WTC11 (cell line): ENCODE measurements at regions not wholly inside any gene's neighbourhood (a gene's known extent, or its start where the extent isn't known, plus 50 kb on each side); places are given as distances from the start of the nearest gene placed in this dataset.

ENCODE experiments used
- ATAC-seq: fragments of 200-7000 bp; cut with Tn5 transposase; 2 replicates; pipeline ENCODE4 v1.10.0; 2021; ENCODE audit warnings: mild to moderate bottlenecking, moderate library complexity
- CTCF ChIA-PET: fragments of 300-600 bp; sonication (Branson Sonifier 250); formaldehyde crosslinking; loops from one replicate; lab custom pipeline; 2021; ENCODE audit warnings: antibody characterized with exemption; lab: Charles Lee
- POLR2A ChIA-PET: fragments of 350-600 bp; sonication (Branson Sonifier 250); formaldehyde crosslinking; loops from one replicate; lab custom pipeline; 2021; ENCODE audit warnings: antibody characterized with exemption; lab: Charles Lee
- DNase-seq: peaks from one replicate; pipeline ENCODE4 v3.0.0; 2021; ENCODE audit warnings: low spot score
- H3K27ac Mint-ChIP-seq: 2 replicates; pipeline ENCODE4 v1.8.0; 2021; ENCODE audit warnings: mixed read lengths
- H3K27me3 Mint-ChIP-seq: 2 replicates; pipeline ENCODE4 v1.8.0; 2021; ENCODE audit warnings: low read depth, mild to moderate bottlenecking, moderate library complexity, mixed read lengths
- H3K36me3 Mint-ChIP-seq: 2 replicates; pipeline ENCODE4 v1.8.0; 2021; ENCODE audit warnings: mixed read lengths
- H3K4me1 Mint-ChIP-seq: 2 replicates; pipeline ENCODE4 v1.8.0; 2022; ENCODE audit warnings: mixed read lengths
- H3K4me3 Mint-ChIP-seq: 2 replicates; pipeline ENCODE4 v1.8.0; 2021; ENCODE audit warnings: mild to moderate bottlenecking, moderate library complexity, mixed read lengths
- H3K9me3 Mint-ChIP-seq: 2 replicates; pipeline ENCODE4 v1.8.0; 2021; ENCODE audit warnings: mixed read lengths
- AR ChIP-seq: fragments of 250-450 bp; sonication (Bioruptor Pico); IDR thresholded peaks from 2 replicates; pipeline ENCODE4 v1.9.0; 2021; ENCODE audit warnings: mild to moderate bottlenecking
- FOXJ3 ChIP-seq: sonication (generic); formaldehyde crosslinking; IDR thresholded peaks from 2 replicates; pipeline ENCODE4 v1.9.0; 2021; ENCODE audit warnings: missing genetic modification reagents, mild to moderate bottlenecking, borderline replicate concordance
- GTF2I ChIP-seq: fragments of 250-450 bp; sonication (Bioruptor Pico); conservative IDR thresholded peaks from 2 replicates; pipeline ENCODE4 v1.4.0; 2021; ENCODE audit warnings: mild to moderate bottlenecking
- IRF2 ChIP-seq: sonication (generic); formaldehyde crosslinking; IDR thresholded peaks from 2 replicates; pipeline ENCODE4 v1.8.0; 2022; ENCODE audit warnings: low read depth, missing genetic modification reagents, borderline replicate concordance
- JAZF1 ChIP-seq: fragments of 250-450 bp; sonication (Bioruptor Pico); IDR thresholded peaks from 2 replicates; pipeline ENCODE4 v1.9.0; 2021; ENCODE audit warnings: moderate library complexity, mild to moderate bottlenecking, inconsistent platforms
- MXD4 ChIP-seq: fragments of 250-450 bp; sonication (Bioruptor Pico); IDR thresholded peaks from 2 replicates; pipeline ENCODE4 v1.8.0; 2021; ENCODE audit warnings: mild to moderate bottlenecking, moderate library complexity, borderline replicate concordance
- NFYB ChIP-seq: sonication (generic); formaldehyde crosslinking; conservative IDR thresholded peaks from 2 replicates; pipeline ENCODE4 v1.8.0; 2022; ENCODE audit warnings: low read depth, missing genetic modification reagents
- PRRX2 ChIP-seq: fragments of 250-450 bp; sonication (Bioruptor Pico); IDR thresholded peaks from 2 replicates; pipeline ENCODE4 v1.8.0; 2021; ENCODE audit warnings: mild to moderate bottlenecking
- RELA ChIP-seq: sonication (generic); formaldehyde crosslinking; IDR thresholded peaks from 2 replicates; pipeline ENCODE4 v1.8.1; 2022; ENCODE audit warnings: missing genetic modification reagents, mild to moderate bottlenecking, borderline replicate concordance
- SMAD4 ChIP-seq: sonication (generic); formaldehyde crosslinking; IDR thresholded peaks from 2 replicates; pipeline ENCODE4 v1.8.0; 2022; ENCODE audit warnings: mild to moderate bottlenecking, missing genetic modification reagents
- TCF7 ChIP-seq: sonication (generic); formaldehyde crosslinking; IDR thresholded peaks from 2 replicates; pipeline ENCODE4 v1.8.0; 2022; ENCODE audit warnings: mild to moderate bottlenecking, low read depth, missing genetic modification reagents, moderate library complexity
- ZNF263 ChIP-seq: sonication (generic); formaldehyde crosslinking; IDR thresholded peaks from 2 replicates; pipeline ENCODE4 v1.8.1; 2022; ENCODE audit warnings: low read depth, mild to moderate bottlenecking, moderate library complexity, missing genetic modification reagents
- ZNF416 ChIP-seq: fragments of 250-450 bp; sonication (Bioruptor Pico); IDR thresholded peaks from 2 replicates; pipeline ENCODE4 v1.9.0; 2021; ENCODE audit warnings: mild to moderate bottlenecking, inconsistent platforms
- TF ChIP-seq, protein P1 (sequence below): sonication (generic); formaldehyde crosslinking; IDR thresholded peaks from 2 replicates; pipeline ENCODE4 v1.8.0; 2023; ENCODE audit warnings: missing genetic modification reagents, mild to moderate bottlenecking, borderline replicate concordance
- TF ChIP-seq, protein P2 (sequence below): sonication (generic); formaldehyde crosslinking; IDR thresholded peaks from 2 replicates; pipeline ENCODE4 v1.8.0; 2022; ENCODE audit warnings: mild to moderate bottlenecking, missing genetic modification reagents
- TF ChIP-seq, protein P3 (sequence below): fragments of 250-450 bp; sonication (Bioruptor Pico); IDR thresholded peaks from 2 replicates; pipeline ENCODE4 v1.8.0; 2021; ENCODE audit warnings: mild to moderate bottlenecking

DNA sequence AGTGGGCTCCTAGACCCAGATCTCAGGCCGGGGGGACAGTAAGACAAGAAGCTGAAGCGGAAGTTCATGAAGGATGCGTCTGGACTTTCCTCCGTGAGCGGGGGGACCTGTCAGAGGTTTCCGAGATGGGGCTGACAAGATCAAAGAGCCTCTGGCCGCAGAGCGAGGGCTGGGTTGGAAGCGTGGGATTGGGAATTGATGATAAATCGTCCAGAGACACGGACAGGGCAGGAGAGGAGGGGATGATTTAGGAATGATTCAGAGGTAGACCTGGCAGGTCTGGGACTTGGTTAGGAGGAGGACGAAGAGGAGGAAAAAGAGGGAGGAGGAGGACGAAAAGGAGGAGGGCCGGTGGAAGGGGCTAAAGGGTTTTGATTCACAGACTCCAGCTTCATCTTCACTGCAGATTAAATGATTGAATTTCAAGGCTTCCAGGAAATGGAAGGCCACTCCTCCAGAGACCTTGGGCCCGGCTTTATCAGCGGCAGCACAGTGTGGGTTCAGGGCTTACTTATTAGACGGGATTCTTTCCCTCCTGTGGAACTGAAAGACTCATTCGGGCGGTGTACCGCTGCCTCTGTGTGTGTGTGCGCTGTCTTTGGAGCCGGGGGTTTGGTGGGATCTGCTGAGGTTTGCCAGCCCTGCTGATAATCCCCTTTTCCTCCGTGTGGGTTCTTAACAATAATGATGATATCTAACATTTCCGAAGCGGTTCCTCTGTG is 85.7 kb upstream of the SLC45A1 start (continued):
- TF ChIP-seq AR (CRISPR knock-in tag), result no peak

DNA sequence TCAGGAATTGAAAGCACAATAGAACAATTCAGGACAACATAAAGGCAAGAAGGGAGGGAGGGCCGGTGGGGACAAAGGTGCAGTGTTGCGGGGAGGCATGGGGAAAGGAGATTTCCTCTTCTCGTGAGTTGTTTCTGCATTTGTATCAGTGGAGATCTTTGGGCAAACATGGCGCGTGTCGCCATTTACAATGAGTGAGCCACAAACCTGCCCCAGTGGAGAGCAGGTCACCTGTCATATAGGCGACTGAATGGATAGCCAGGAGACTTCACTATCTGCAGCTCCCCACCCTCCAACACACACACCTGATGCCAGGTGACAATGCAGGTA is 87.7 kb upstream of the SLC45A1 start:
- Mint-ChIP-seq H3K27me3 (peaks cover 16% of the 10 kb centered on the region), H3K4me3 (no peak overlapping the region), H3K4me1 (peaks cover 15% of the 10 kb centered on the region)
- ChIA-PET CTCF (interaction anchor here (1.6 kb wide), 1 partner anchor 215 kb away, joined by 3 read pairs; no protein-coding TSS in a partner anchor), POLR2A (interaction anchor here (0.6 kb wide), 1 partner anchor 50 kb away, joined by 3 read pairs; no protein-coding TSS in a partner anchor)
- DNase-seq, result no peak
- TF ChIP-seq, protein P1, sequence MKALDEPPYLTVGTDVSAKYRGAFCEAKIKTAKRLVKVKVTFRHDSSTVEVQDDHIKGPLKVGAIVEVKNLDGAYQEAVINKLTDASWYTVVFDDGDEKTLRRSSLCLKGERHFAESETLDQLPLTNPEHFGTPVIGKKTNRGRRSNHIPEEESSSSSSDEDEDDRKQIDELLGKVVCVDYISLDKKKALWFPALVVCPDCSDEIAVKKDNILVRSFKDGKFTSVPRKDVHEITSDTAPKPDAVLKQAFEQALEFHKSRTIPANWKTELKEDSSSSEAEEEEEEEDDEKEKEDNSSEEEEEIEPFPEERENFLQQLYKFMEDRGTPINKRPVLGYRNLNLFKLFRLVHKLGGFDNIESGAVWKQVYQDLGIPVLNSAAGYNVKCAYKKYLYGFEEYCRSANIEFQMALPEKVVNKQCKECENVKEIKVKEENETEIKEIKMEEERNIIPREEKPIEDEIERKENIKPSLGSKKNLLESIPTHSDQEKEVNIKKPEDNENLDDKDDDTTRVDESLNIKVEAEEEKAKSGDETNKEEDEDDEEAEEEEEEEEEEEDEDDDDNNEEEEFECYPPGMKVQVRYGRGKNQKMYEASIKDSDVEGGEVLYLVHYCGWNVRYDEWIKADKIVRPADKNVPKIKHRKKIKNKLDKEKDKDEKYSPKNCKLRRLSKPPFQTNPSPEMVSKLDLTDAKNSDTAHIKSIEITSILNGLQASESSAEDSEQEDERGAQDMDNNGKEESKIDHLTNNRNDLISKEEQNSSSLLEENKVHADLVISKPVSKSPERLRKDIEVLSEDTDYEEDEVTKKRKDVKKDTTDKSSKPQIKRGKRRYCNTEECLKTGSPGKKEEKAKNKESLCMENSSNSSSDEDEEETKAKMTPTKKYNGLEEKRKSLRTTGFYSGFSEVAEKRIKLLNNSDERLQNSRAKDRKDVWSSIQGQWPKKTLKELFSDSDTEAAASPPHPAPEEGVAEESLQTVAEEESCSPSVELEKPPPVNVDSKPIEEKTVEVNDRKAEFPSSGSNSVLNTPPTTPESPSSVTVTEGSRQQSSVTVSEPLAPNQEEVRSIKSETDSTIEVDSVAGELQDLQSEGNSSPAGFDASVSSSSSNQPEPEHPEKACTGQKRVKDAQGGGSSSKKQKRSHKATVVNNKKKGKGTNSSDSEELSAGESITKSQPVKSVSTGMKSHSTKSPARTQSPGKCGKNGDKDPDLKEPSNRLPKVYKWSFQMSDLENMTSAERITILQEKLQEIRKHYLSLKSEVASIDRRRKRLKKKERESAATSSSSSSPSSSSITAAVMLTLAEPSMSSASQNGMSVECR (CRISPR knock-in tag), result no peak
- TF ChIP-seq TCF7 (CRISPR knock-in tag) (no peak), PRRX2 (no peak), GTF2I (no peak), MXD4 (no peak), JAZF1 (CRISPR knock-in tag) (no peak), RELA (no peak), NFYB (CRISPR knock-in tag) (no peak), ZNF263 (CRISPR knock-in tag) (no peak), ZNF416 (CRISPR knock-in tag) (no peak), FOXJ3 (CRISPR knock-in tag) (no peak), IRF2 (no peak), SMAD4 (CRISPR knock-in tag) (no peak)
- TF ChIP-seq, protein P2, sequence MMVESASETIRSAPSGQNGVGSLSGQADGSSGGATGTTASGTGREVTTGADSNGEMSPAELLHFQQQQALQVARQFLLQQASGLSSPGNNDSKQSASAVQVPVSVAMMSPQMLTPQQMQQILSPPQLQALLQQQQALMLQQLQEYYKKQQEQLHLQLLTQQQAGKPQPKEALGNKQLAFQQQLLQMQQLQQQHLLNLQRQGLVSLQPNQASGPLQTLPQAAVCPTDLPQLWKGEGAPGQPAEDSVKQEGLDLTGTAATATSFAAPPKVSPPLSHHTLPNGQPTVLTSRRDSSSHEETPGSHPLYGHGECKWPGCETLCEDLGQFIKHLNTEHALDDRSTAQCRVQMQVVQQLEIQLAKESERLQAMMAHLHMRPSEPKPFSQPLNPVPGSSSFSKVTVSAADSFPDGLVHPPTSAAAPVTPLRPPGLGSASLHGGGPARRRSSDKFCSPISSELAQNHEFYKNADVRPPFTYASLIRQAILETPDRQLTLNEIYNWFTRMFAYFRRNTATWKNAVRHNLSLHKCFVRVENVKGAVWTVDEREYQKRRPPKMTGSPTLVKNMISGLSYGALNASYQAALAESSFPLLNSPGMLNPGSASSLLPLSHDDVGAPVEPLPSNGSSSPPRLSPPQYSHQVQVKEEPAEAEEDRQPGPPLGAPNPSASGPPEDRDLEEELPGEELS (CRISPR knock-in tag), result no peak
- TF ChIP-seq, protein P3, sequence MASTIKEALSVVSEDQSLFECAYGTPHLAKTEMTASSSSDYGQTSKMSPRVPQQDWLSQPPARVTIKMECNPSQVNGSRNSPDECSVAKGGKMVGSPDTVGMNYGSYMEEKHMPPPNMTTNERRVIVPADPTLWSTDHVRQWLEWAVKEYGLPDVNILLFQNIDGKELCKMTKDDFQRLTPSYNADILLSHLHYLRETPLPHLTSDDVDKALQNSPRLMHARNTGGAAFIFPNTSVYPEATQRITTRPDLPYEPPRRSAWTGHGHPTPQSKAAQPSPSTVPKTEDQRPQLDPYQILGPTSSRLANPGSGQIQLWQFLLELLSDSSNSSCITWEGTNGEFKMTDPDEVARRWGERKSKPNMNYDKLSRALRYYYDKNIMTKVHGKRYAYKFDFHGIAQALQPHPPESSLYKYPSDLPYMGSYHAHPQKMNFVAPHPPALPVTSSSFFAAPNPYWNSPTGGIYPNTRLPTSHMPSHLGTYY (CRISPR knock-in tag), result no peak
- TF ChIP-seq, all 79 proteins: peak for 0
- Mint-ChIP-seq H3K36me3 (peaks cover 17% of the 10 kb centered on the region), H3K9me3 (peaks cover 19% of the 10 kb centered on the region), H3K27ac (no peak overlapping the region)
- ATAC-seq, result no peak
